Testis (tissue), 2 donors: ENCODE measurements at regions not wholly inside any gene's neighbourhood (a gene's known extent, or its start where the extent isn't known, plus 50 kb on each side); places are given as distances from the start of the nearest gene placed in this dataset.

ENCODE experiments used
- CTCF ChIP-seq, 3 experiments: fragments of 450-650 bp in 2 of 3; fragments of 200-600 bp in 1 of 3; sonication (generic) in 1 of 3; IDR thresholded peaks; one replicate each; pipeline ENCODE4 v1.5.1; 2016 to 2019; ENCODE audit warnings: antibody characterized with exemption in 3 of 3, mild to moderate bottlenecking in 2 of 3, moderate library complexity in 1 of 3
- POLR2A ChIP-seq: fragments of 450-650 bp; IDR thresholded peaks from one replicate; pipeline ENCODE4 v1.6.1; 2017; ENCODE audit warnings: antibody characterized with exemption, mild to moderate bottlenecking, moderate library complexity

- TF ChIP-seq CTCF (IDR thresholded peaks at IDR 0.05) (no peak), POLR2A (no peak)
Observed at GRCh38 chr1:119298687-119299303, 69.8 kb upstream of the HAO2 start.
